HepG2 (cell line): ENCODE measurements at regions not wholly inside any gene's neighbourhood (a gene's known extent, or its start where the extent isn't known, plus 50 kb on each side); places are given as distances from the start of the nearest gene placed in this dataset.

Experiments
- ATAC-seq: fragments of 200-7000 bp; cut with Tn5 transposase; 3 replicates; pipeline ENCODE4 v1.9.1; 2020; ENCODE audit warnings: mild to moderate bottlenecking, moderate library complexity
- BruUV-seq: library from RNA; stranded (reverse); fragments of 400-500 nt; replicated peaks from 2 replicates; lab custom pipeline; 2021; lab: Mats Ljungman, UMichigan
- CTCF ChIA-PET: fragments of 300-600 bp; formaldehyde crosslinking; extraction: SDS; loops from one replicate; lab custom pipeline; 2021; ENCODE audit warnings: low total read pairs, inconsistent platforms, low intra/inter-chr PET ratio; lab: Yijun Ruan, JAX
- POLR2A ChIA-PET: fragments of 350-600 bp; sonication (Branson Sonifier 250); formaldehyde crosslinking; loops from one replicate; lab custom pipeline; 2020; ENCODE audit warnings: antibody characterized with exemption, inconsistent platforms; lab: Yijun Ruan, JAX
- DNase-seq: peaks from one replicate; pipeline ENCODE4 v3.0.0-alpha.2; 2015; ENCODE audit warnings: low spot score
- FAIRE-seq: peaks from 3 replicates; lab custom pipeline; 2011; peaks lifted over from hg19 to GRCh38; lab: Jason Lieb, UNC
- H2AFZ ChIP-seq: one replicate; pipeline ENCODE4 v1.6.1; 2011; ENCODE audit warnings: low read length, inconsistent platforms
- H3K27ac ChIP-seq: fragments of 300-600 bp; 3 replicates; pipeline ENCODE4 v1.8.0; 2011; ENCODE audit warnings: mixed run types, mild to moderate bottlenecking, mixed read lengths, low read length, inconsistent platforms; ENCODE audit not compliant: insufficient read depth; ENCODE audit errors: extremely low read length
- H3K27me3 ChIP-seq, 2 experiments: fragments of 200-600 bp in 1 of 2; 2 replicates in 1 of 2; 3 replicates in 1 of 2; pipeline versions ENCODE4 v1.6.0 to v1.8.0; 2011; ENCODE audit warnings: low read length in 2 of 2, mild to moderate bottlenecking in 2 of 2, moderate library complexity in 2 of 2, inconsistent platforms in 1 of 2; ENCODE audit not compliant: insufficient read depth in 2 of 2, control insufficient read depth in 1 of 2
- H3K36me3 ChIP-seq, 2 experiments: fragments of 200-600 bp in 1 of 2; replicated peaks in 1 of 2; 2 replicates in 1 of 2; 3 replicates in 1 of 2; pipeline versions ENCODE4 v1.5.1 to v1.8.0; 2011; ENCODE audit warnings: low read length in 2 of 2, inconsistent platforms in 1 of 2; ENCODE audit not compliant: insufficient read depth in 2 of 2, control insufficient read depth in 1 of 2
- H3K4me1 ChIP-seq: 2 replicates; pipeline ENCODE4 v1.5.1; 2012; ENCODE audit warnings: low read length, inconsistent platforms; ENCODE audit not compliant: insufficient read depth
- H3K4me2 ChIP-seq: 2 replicates; pipeline ENCODE4 v1.6.0; 2011; ENCODE audit warnings: low read depth, low read length, inconsistent platforms
- H3K4me3 ChIP-seq, 3 experiments: fragments of 200-600 bp in 1 of 3; sonication (generic), shearing (Covaris generic) in 1 of 3; replicated peaks in 1 of 3; 2 replicates each; pipeline ENCODE4 v1.5.1; 2011 to 2016; ENCODE audit warnings: low read length in 3 of 3, inconsistent platforms in 2 of 3, low read depth in 2 of 3, mild to moderate bottlenecking in 2 of 3, control low read depth in 1 of 3, mixed read lengths in 1 of 3; ENCODE audit not compliant: insufficient read depth in 1 of 3
- H3K79me2 ChIP-seq: one replicate; pipeline ENCODE4 v1.6.1; 2011; ENCODE audit warnings: low read length, inconsistent platforms; ENCODE audit not compliant: insufficient read depth
- H3K9ac ChIP-seq: 2 replicates; pipeline ENCODE4 v1.6.0; 2011; ENCODE audit warnings: mild to moderate bottlenecking, low read depth, low read length, inconsistent platforms; ENCODE audit not compliant: insufficient read depth
- H3K9me3 ChIP-seq: 2 replicates; pipeline ENCODE4 v1.5.1; 2012; ENCODE audit warnings: mild to moderate bottlenecking, low read length
- H4K20me1 ChIP-seq: 2 replicates; pipeline ENCODE4 v1.6.0; 2011; ENCODE audit warnings: inconsistent platforms, mild to moderate bottlenecking, low read length, moderate library complexity; ENCODE audit not compliant: insufficient read depth
- PITX1 ChIP-seq: sonication (generic); formaldehyde crosslinking; IDR thresholded peaks from 2 replicates; pipeline ENCODE4 v1.5.1; 2020; ENCODE audit warnings: mild to moderate bottlenecking, missing genetic modification reagents
- ZMYM2 ChIP-seq: sonication (generic); formaldehyde crosslinking; IDR thresholded peaks from 2 replicates; pipeline ENCODE4 v1.8.0; 2022; ENCODE audit warnings: mild to moderate bottlenecking, missing genetic modification reagents
- ZNF34 ChIP-seq: sonication (generic); formaldehyde crosslinking; IDR thresholded peaks from 2 replicates; pipeline ENCODE4 v1.4.0; 2020; ENCODE audit warnings: mild to moderate bottlenecking, missing genetic modification reagents, borderline replicate concordance
- WGBS: methylation state at CpG from one replicate; pipeline ENCODE4 v1.1.6; 2017; ENCODE audit warnings: low lambda C conversion rate; 5-methylcytosine and 5-hydroxymethylcytosine counted together
- in situ Hi-C: cut with HindIII; loops from 2 replicates; pipeline ENCODE4 v1.10.0; 2017; ENCODE audit warnings: low pct_unique_long_range_greater_than_20kb; ENCODE audit not compliant: extremely low pct_ligation_motif_present
- intact Hi-C: fragments of 100-400 bp; cut with micrococcal nuclease; formaldehyde crosslinking; loops from one replicate; pipeline ENCODE4 v1.10.0; 2022; ENCODE audit not compliant: unreplicated experiment
- TF ChIP-seq, protein P1 (sequence below): sonication (generic); formaldehyde crosslinking; IDR thresholded peaks from 2 replicates; pipeline ENCODE4 v1.4.0; 2020; ENCODE audit warnings: missing genetic modification reagents, borderline replicate concordance
- TF ChIP-seq, protein P2 (sequence below): sonication (generic); formaldehyde crosslinking; IDR thresholded peaks from 2 replicates; pipeline ENCODE4 v1.4.0; 2020; ENCODE audit warnings: mild to moderate bottlenecking, missing genetic modification reagents

DNA sequence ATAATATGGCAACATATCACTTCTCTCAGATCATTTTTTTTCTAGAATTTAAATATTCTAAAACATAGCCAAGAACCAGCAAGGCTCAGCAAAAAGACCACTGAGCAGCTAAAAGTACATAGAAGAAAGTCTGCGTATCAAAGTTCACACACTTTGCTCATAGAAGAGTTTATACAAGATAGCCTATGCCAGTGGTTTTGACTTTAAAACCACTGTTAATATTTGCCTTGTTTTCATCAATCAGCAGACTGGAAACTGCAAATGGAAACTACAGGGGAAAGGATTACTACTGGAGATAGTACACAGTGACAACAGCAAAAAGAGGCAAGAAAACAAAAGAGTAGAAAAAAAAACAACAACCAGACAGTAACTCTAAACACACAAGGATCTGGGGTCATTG, 483.3 kb downstream of the ZSWIM6 start (continued):
- TF ChIP-seq, protein P1, sequence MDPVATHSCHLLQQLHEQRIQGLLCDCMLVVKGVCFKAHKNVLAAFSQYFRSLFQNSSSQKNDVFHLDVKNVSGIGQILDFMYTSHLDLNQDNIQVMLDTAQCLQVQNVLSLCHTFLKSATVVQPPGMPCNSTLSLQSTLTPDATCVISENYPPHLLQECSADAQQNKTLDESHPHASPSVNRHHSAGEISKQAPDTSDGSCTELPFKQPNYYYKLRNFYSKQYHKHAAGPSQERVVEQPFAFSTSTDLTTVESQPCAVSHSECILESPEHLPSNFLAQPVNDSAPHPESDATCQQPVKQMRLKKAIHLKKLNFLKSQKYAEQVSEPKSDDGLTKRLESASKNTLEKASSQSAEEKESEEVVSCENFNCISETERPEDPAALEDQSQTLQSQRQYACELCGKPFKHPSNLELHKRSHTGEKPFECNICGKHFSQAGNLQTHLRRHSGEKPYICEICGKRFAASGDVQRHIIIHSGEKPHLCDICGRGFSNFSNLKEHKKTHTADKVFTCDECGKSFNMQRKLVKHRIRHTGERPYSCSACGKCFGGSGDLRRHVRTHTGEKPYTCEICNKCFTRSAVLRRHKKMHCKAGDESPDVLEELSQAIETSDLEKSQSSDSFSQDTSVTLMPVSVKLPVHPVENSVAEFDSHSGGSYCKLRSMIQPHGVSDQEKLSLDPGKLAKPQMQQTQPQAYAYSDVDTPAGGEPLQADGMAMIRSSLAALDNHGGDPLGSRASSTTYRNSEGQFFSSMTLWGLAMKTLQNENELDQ (CRISPR knock-in tag), result no peak
- no peak for TF ChIP-seq PITX1 (CRISPR knock-in tag)
- no peak for TF ChIP-seq ZNF34 (CRISPR knock-in tag)
- TF ChIP-seq ZMYM2 (CRISPR knock-in tag), result no peak

DNA sequence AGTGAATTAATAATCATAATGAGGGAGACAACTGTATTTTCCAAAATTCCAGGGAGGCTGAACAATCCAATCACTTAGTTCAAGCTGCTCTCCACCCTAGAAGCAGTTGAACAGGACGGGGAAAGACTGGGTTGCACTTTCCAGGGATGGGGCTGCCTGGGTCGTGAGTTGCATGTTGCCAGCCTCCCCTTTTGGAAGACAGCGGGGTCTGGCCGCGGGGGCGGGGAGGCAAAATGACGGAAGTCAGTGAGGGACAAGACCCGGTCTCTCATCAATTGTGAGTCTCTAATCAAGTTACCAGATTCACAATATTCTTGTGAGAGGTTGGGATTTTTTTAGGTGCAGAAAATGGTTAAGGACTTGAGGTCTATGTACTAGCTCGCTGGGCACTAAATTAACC, 484.1 kb downstream of the ZSWIM6 start:
- H3K27me3 ChIP-seq, result no peaks in the 10 kb centered on the region; a peak in 1 of 5 replicates
- in situ Hi-C loops (no loop called here), intact Hi-C loops (loop anchor here (2.0 kb wide), 1 partner anchor 47 kb away; no protein-coding TSS in a partner anchor)
- no peak overlapping the region for H3K9ac ChIP-seq
- no peaks in the 10 kb centered on the region for H4K20me1 ChIP-seq
- H2AFZ ChIP-seq, result no peak overlapping the region
- ATAC-seq (no peak), DNase-seq (no peak), FAIRE-seq (no peak)
- no peak overlapping the region for H3K27ac ChIP-seq
- no peak overlapping the region for H3K4me3 ChIP-seq
- H3K4me1 ChIP-seq, result no peaks in the 10 kb centered on the region; the same call in 1 of the 2 replicates
- no peak overlapping the region for H3K4me2 ChIP-seq
- no peaks in the 10 kb centered on the region for H3K36me3 ChIP-seq
- H3K79me2 ChIP-seq, result no peaks in the 10 kb centered on the region
- no TSS peak for BruUV-seq
- TF ChIP-seq, protein P2, sequence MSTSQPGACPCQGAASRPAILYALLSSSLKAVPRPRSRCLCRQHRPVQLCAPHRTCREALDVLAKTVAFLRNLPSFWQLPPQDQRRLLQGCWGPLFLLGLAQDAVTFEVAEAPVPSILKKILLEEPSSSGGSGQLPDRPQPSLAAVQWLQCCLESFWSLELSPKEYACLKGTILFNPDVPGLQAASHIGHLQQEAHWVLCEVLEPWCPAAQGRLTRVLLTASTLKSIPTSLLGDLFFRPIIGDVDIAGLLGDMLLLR, result no peak
- ChIA-PET POLR2A (no interaction called here), CTCF (no interaction called here)
- 69% methylated on average over 9 of the region's 9 CpGs for WGBS
- no peaks in the 10 kb centered on the region for H3K9me3 ChIP-seq
